Neural cell (in vitro differentiated cells): ENCODE measurements at regions not wholly inside any gene's neighbourhood (a gene's known extent, or its start where the extent isn't known, plus 50 kb on each side); places are given as distances from the start of the nearest gene placed in this dataset.

Experiments
- H2AFZ ChIP-seq: fragments of 200-600, 300-800 bp; sonication (generic), shearing (Covaris generic); 2 replicates; pipeline ENCODE4 v1.6.0; 2014; ENCODE audit warnings: low read depth, mild to moderate bottlenecking, antibody characterized with exemption, low read length, moderate library complexity
- H3F3A ChIP-seq: fragments of 200-600 bp; shearing (Covaris generic); 2 replicates; pipeline ENCODE4 v1.6.1; 2016; ENCODE audit warnings: mild to moderate bottlenecking, moderate library complexity, mixed read lengths, antibody characterized with exemption, low read length; ENCODE audit not compliant: insufficient read depth, poor library complexity, severe bottlenecking
- H3K27ac ChIP-seq: fragments of 200-600, 300-800 bp; sonication (generic), shearing (Covaris generic); 2 replicates; pipeline ENCODE4 v1.5.1; 2014; ENCODE audit warnings: mild to moderate bottlenecking, low read length, moderate library complexity
- H3K27me3 ChIP-seq: fragments of 300-800, 200-600 bp; sonication (generic), shearing (Covaris generic); 2 replicates; pipeline ENCODE4 v1.6.0; 2014; ENCODE audit warnings: mild to moderate bottlenecking, low read depth, low read length, moderate library complexity; ENCODE audit not compliant: insufficient read depth
- H3K36me3 ChIP-seq: fragments of 300-800, 200-600 bp; sonication (generic), shearing (Covaris generic); 2 replicates; pipeline ENCODE4 v1.5.1; 2014; ENCODE audit warnings: mild to moderate bottlenecking, antibody characterized with exemption, low read length, moderate library complexity; ENCODE audit not compliant: insufficient read depth
- H3K4me2 ChIP-seq: fragments of 300-800, 200-600 bp; sonication (generic), shearing (Covaris generic); 2 replicates; pipeline ENCODE4 v1.6.0; 2014; ENCODE audit warnings: mild to moderate bottlenecking, low read length
- H3K4me3 ChIP-seq: fragments of 300-800, 200-600 bp; sonication (generic), shearing (Covaris generic); 2 replicates; pipeline ENCODE4 v1.5.1; 2014; ENCODE audit warnings: mild to moderate bottlenecking, low read length, moderate library complexity
- H3K79me2 ChIP-seq: fragments of 200-600 bp; shearing (Covaris generic); replicated peaks from 2 replicates; pipeline ENCODE4 v1.6.0; 2014; ENCODE audit warnings: mild to moderate bottlenecking, low read length, moderate library complexity; ENCODE audit not compliant: insufficient read depth
- H3K9ac ChIP-seq: fragments of 300-800, 200-600 bp; sonication (generic), shearing (Covaris generic); 2 replicates; pipeline ENCODE4 v1.6.1; 2016; ENCODE audit warnings: mild to moderate bottlenecking, low read length, mixed read lengths
- H3K9me2 ChIP-seq: fragments of 200-600 bp; shearing (Covaris generic); 2 replicates; pipeline ENCODE4 v1.6.1; 2016; ENCODE audit warnings: mild to moderate bottlenecking, low read length, mixed read lengths; ENCODE audit not compliant: insufficient read depth
- H3K9me3 ChIP-seq: fragments of 200-600, 300-800 bp; sonication (generic), shearing (Covaris generic); 2 replicates; pipeline ENCODE4 v1.6.1; 2016; ENCODE audit warnings: mild to moderate bottlenecking, mixed run types, low read length, moderate library complexity, mixed read lengths
- H4K20me1 ChIP-seq: fragments of 200-600 bp; shearing (Covaris generic); 2 replicates; pipeline ENCODE4 v1.6.1; 2016; ENCODE audit warnings: mild to moderate bottlenecking, mixed run types; ENCODE audit not compliant: insufficient read depth
- EP300 ChIP-seq: fragments of 450-650 bp; conservative IDR thresholded peaks from 2 replicates; pipeline ENCODE4 v1.6.1; 2014; ENCODE audit warnings: antibody characterized with exemption, mild to moderate bottlenecking, moderate library complexity; ENCODE audit not compliant: poor library complexity, severe bottlenecking
- EZH2 ChIP-seq: fragments of 200-600, 300-800 bp; shearing (Covaris generic), sonication (generic); IDR thresholded peaks from 2 replicates; pipeline ENCODE4 v1.6.1; 2014; ENCODE audit warnings: antibody characterized with exemption, low read length, borderline replicate concordance, mild to moderate bottlenecking; ENCODE audit not compliant: insufficient read depth, poor library complexity, severe bottlenecking
- MXI1 ChIP-seq: fragments of 450-650 bp; conservative IDR thresholded peaks from 2 replicates; pipeline ENCODE4 v1.6.1; 2014; ENCODE audit warnings: antibody characterized with exemption, mild to moderate bottlenecking; ENCODE audit not compliant: poor library complexity, severe bottlenecking
- POLR2AphosphoS5 ChIP-seq: IDR thresholded peaks from 2 replicates; pipeline ENCODE4 v1.6.1; 2012
- RAD21 ChIP-seq: fragments of 450-650 bp; conservative IDR thresholded peaks from 2 replicates; pipeline ENCODE4 v1.6.1; 2014; ENCODE audit warnings: antibody characterized with exemption, mild to moderate bottlenecking, moderate library complexity
- SMC3 ChIP-seq: fragments of 450-650 bp; conservative IDR thresholded peaks from 2 replicates; pipeline ENCODE4 v1.6.1; 2014; ENCODE audit warnings: antibody characterized with exemption, mild to moderate bottlenecking, moderate library complexity; ENCODE audit not compliant: poor library complexity
- TAF1 ChIP-seq: IDR thresholded peaks from 2 replicates; pipeline ENCODE4 v1.6.1; 2012; ENCODE audit warnings: low read depth
- TF ChIP-seq, protein P1 (sequence below): IDR thresholded peaks from 2 replicates; pipeline ENCODE4 v1.6.1; 2012; ENCODE audit warnings: borderline replicate concordance
- TF ChIP-seq, protein P2 (sequence below): fragments of 450-650 bp; IDR thresholded peaks from 2 replicates; pipeline ENCODE4 v1.5.1; 2014; ENCODE audit warnings: antibody characterized with exemption, mild to moderate bottlenecking, moderate library complexity; ENCODE audit not compliant: poor library complexity, severe bottlenecking

DNA sequence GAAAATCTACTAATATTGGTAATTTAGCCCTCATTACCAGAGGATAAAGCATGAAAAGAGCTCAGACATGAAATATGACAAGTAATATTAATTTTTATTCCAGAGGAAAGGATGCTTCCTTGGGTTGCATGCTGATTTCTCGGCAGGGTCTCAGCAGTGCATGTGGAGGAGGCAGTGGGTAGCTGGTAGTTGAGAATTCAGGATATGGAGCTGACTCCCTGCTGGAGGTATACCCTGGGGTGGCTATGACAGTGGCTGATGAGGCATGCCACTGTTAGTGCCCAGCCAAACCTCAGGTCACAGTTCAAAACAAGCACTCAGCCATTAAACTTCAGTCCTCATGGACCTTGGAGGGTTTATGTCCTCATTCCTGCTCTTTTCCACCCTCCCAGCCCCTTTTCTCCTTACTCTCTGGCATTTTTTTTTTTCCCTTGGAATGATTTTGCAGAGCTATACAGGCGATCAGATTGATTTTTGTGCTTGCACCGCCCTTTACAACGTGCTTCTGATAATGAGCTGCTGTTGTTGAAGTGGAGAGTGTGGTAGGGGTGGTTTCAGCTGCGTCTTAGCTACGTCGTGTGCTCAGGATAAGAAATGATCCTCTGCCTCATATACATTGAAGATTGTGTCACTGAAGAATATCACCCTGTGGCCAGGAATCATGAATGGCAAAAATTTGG lies 761.9 kb upstream of the MMS22L start:
- Histone ChIP-seq H3K4me2 (peak overlapping the region; percentile 75), H3K27me3 (no peaks in the 10 kb centered on the region), H3K79me2 (no peaks in the 10 kb centered on the region), H3K9ac (peak overlapping the region; percentile 66), H4K20me1 (no peaks in the 10 kb centered on the region), H3K4me3 (peak overlapping the region; percentile 56), H3K9me2 (no peaks in the 10 kb centered on the region), H3K36me3 (no peaks in the 10 kb centered on the region), H3K27ac (peak overlapping the region; percentile 94), H3K9me3 (no peaks in the 10 kb centered on the region), H2AFZ (no peak overlapping the region), H3F3A (peaks cover 3% of the 10 kb centered on the region)
- TF ChIP-seq MXI1 (no peak), EP300 (no peak), EZH2 (no peak), SMC3 (no peak), RAD21 (no peak), POLR2AphosphoS5 (no peak), TAF1 (no peak)
- TF ChIP-seq, protein P1, sequence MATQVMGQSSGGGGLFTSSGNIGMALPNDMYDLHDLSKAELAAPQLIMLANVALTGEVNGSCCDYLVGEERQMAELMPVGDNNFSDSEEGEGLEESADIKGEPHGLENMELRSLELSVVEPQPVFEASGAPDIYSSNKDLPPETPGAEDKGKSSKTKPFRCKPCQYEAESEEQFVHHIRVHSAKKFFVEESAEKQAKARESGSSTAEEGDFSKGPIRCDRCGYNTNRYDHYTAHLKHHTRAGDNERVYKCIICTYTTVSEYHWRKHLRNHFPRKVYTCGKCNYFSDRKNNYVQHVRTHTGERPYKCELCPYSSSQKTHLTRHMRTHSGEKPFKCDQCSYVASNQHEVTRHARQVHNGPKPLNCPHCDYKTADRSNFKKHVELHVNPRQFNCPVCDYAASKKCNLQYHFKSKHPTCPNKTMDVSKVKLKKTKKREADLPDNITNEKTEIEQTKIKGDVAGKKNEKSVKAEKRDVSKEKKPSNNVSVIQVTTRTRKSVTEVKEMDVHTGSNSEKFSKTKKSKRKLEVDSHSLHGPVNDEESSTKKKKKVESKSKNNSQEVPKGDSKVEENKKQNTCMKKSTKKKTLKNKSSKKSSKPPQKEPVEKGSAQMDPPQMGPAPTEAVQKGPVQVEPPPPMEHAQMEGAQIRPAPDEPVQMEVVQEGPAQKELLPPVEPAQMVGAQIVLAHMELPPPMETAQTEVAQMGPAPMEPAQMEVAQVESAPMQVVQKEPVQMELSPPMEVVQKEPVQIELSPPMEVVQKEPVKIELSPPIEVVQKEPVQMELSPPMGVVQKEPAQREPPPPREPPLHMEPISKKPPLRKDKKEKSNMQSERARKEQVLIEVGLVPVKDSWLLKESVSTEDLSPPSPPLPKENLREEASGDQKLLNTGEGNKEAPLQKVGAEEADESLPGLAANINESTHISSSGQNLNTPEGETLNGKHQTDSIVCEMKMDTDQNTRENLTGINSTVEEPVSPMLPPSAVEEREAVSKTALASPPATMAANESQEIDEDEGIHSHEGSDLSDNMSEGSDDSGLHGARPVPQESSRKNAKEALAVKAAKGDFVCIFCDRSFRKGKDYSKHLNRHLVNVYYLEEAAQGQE: no peak
- TF ChIP-seq, protein P2, sequence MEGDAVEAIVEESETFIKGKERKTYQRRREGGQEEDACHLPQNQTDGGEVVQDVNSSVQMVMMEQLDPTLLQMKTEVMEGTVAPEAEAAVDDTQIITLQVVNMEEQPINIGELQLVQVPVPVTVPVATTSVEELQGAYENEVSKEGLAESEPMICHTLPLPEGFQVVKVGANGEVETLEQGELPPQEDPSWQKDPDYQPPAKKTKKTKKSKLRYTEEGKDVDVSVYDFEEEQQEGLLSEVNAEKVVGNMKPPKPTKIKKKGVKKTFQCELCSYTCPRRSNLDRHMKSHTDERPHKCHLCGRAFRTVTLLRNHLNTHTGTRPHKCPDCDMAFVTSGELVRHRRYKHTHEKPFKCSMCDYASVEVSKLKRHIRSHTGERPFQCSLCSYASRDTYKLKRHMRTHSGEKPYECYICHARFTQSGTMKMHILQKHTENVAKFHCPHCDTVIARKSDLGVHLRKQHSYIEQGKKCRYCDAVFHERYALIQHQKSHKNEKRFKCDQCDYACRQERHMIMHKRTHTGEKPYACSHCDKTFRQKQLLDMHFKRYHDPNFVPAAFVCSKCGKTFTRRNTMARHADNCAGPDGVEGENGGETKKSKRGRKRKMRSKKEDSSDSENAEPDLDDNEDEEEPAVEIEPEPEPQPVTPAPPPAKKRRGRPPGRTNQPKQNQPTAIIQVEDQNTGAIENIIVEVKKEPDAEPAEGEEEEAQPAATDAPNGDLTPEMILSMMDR: no peak

DNA sequence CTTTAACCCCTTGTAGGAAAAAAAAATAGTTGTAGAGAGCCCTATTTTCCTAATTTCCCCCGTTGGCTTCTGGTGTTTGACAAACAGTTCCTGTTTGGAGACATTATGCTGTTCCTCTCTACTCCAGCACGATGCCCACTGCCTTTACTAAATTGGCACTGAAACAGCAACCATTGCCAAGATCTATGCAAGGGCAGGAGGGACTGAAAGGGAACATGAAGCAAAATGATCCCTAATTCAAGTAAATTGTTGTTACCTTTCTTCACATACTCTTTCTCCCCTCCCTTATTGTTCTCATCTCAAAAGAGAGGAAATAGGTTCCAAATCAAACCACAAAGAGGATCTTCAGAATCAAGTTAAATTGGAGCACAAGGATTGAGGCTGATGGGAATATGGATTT lies 764.1 kb upstream of the MMS22L start:
- Histone ChIP-seq H3K79me2 (no peaks in the 10 kb centered on the region), H3K9ac (no peak overlapping the region), H3K4me2 (no peak overlapping the region), H3K27ac (no peak overlapping the region), H3K36me3 (no peaks in the 10 kb centered on the region), H3F3A (peaks cover 3% of the 10 kb centered on the region), H3K27me3 (no peaks in the 10 kb centered on the region), H3K9me2 (no peaks in the 10 kb centered on the region), H4K20me1 (no peaks in the 10 kb centered on the region), H2AFZ (no peak overlapping the region), H3K9me3 (no peaks in the 10 kb centered on the region), H3K4me3 (no peak overlapping the region)
- no peak for TF ChIP-seq MXI1
- TF ChIP-seq EZH2: no peak
- no peak for TF ChIP-seq SMC3
- TF ChIP-seq RAD21: no peak
- TF ChIP-seq EP300: no peak
- no peak for TF ChIP-seq POLR2AphosphoS5
- TF ChIP-seq, protein P2: no peak
